ENCODE measurements at regions not wholly inside any gene's neighbourhood (a gene's known extent, or its start where the extent isn't known, plus 50 kb on each side); places are given as distances from the start of the nearest gene placed in this dataset.

DNA sequence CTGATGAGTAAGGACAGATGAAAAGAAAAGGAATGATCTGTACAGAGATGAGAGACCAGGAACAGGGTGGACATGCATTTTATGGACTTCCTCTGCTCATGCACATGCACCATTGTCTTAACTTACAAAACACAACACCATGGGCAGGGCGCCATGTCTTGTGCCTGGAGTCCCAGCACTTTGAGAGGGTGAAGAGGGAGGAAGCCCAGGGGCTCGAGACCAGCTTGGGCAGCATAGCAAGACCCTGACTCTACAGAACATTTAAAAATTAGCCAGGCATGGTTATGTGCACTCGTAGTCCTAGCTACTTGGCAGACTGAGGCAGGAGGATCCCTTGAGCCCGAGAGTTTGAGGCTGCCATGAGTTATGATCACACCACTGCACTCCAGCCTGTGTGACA lies 86.9 kb downstream of the ZFP36L2 start:
- TF ChIP-seq, protein P1, sequence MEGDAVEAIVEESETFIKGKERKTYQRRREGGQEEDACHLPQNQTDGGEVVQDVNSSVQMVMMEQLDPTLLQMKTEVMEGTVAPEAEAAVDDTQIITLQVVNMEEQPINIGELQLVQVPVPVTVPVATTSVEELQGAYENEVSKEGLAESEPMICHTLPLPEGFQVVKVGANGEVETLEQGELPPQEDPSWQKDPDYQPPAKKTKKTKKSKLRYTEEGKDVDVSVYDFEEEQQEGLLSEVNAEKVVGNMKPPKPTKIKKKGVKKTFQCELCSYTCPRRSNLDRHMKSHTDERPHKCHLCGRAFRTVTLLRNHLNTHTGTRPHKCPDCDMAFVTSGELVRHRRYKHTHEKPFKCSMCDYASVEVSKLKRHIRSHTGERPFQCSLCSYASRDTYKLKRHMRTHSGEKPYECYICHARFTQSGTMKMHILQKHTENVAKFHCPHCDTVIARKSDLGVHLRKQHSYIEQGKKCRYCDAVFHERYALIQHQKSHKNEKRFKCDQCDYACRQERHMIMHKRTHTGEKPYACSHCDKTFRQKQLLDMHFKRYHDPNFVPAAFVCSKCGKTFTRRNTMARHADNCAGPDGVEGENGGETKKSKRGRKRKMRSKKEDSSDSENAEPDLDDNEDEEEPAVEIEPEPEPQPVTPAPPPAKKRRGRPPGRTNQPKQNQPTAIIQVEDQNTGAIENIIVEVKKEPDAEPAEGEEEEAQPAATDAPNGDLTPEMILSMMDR (IDR thresholded peaks at IDR 0.05): no peak
- no peak for TF ChIP-seq POLR2AphosphoS5 (IDR thresholded peaks at IDR 0.05; ENCODE audit: low read depth, low read length)
- no peak for TF ChIP-seq SIN3A (IDR thresholded peaks at IDR 0.05; ENCODE audit: borderline replicate concordance, insufficient read depth, low read depth, low read length)

Data from Panc1 (cell line).